HG03280 (cell line): ENCODE measurements at regions not wholly inside any gene's neighbourhood (a gene's known extent, or its start where the extent isn't known, plus 50 kb on each side); places are given as distances from the start of the nearest gene placed in this dataset.

Experiments used
- ATAC-seq: cut with Tn5 transposase; IDR thresholded peaks from one replicate; pipeline ENCODE4 v1.9.1; 2021; ENCODE audit warnings: mild to moderate bottlenecking, moderate library complexity; ENCODE audit not compliant: unreplicated experiment

- no peak for ATAC-seq
Observed at GRCh38 chr2:38207168-38207567, 131.2 kb upstream of the CYP1B1 start.

- no peak for ATAC-seq
Observed at GRCh38 chr2:38203446-38203810, 127.5 kb upstream of the CYP1B1 start.

- ATAC-seq = no peak
Observed at GRCh38 chr2:38202713-38203445, 126.9 kb upstream of the CYP1B1 start.

GRCh38 chr2:38201784-38202183, 125.8 kb upstream of the CYP1B1 start:
- no peak for ATAC-seq

GRCh38 chr2:38200598-38200997, 124.6 kb upstream of the CYP1B1 start:
- ATAC-seq = no peak

- ATAC-seq = no peak
Observed at GRCh38 chr2:38199127-38199526, 123.2 kb upstream of the CYP1B1 start.

- no peak for ATAC-seq
Observed at GRCh38 chr2:38194751-38195150, 118.8 kb upstream of the CYP1B1 start.

GRCh38 chr2:38192976-38193375, 117.0 kb upstream of the CYP1B1 start:
- ATAC-seq = no peak

- ATAC-seq = no peak
Observed at GRCh38 chr2:38192046-38192445, 116.1 kb upstream of the CYP1B1 start.

- no peak for ATAC-seq
Observed at GRCh38 chr2:38191516-38191915, 115.6 kb upstream of the CYP1B1 start.

- ATAC-seq = no peak
Observed at GRCh38 chr2:38190542-38191218, 114.7 kb upstream of the CYP1B1 start.

- ATAC-seq = no peak
Observed at GRCh38 chr2:38187541-38188011, 111.6 kb upstream of the CYP1B1 start.

- ATAC-seq = peak; percentile 86
Observed at GRCh38 chr2:38185012-38185491, 109.1 kb upstream of the CYP1B1 start.

GRCh38 chr2:38182492-38183003, 106.6 kb upstream of the CYP1B1 start:
- ATAC-seq = no peak

GRCh38 chr2:38181806-38182491, 106.0 kb upstream of the CYP1B1 start:
- no peak for ATAC-seq

- no peak for ATAC-seq
Observed at GRCh38 chr2:38180754-38181153, 104.8 kb upstream of the CYP1B1 start.

GRCh38 chr2:38178556-38179419, 102.8 kb upstream of the CYP1B1 start:
- ATAC-seq = peak; percentile 77

GRCh38 chr2:38178119-38178518, 102.2 kb upstream of the CYP1B1 start:
- ATAC-seq = no peak

GRCh38 chr2:38176619-38177021, 100.7 kb upstream of the CYP1B1 start:
- no peak for ATAC-seq

GRCh38 chr2:38174646-38175423, 98.9 kb upstream of the CYP1B1 start:
- no peak for ATAC-seq
